ENCODE measurements at regions not wholly inside any gene's neighbourhood (a gene's known extent, or its start where the extent isn't known, plus 50 kb on each side); places are given as distances from the start of the nearest gene placed in this dataset.

DNA sequence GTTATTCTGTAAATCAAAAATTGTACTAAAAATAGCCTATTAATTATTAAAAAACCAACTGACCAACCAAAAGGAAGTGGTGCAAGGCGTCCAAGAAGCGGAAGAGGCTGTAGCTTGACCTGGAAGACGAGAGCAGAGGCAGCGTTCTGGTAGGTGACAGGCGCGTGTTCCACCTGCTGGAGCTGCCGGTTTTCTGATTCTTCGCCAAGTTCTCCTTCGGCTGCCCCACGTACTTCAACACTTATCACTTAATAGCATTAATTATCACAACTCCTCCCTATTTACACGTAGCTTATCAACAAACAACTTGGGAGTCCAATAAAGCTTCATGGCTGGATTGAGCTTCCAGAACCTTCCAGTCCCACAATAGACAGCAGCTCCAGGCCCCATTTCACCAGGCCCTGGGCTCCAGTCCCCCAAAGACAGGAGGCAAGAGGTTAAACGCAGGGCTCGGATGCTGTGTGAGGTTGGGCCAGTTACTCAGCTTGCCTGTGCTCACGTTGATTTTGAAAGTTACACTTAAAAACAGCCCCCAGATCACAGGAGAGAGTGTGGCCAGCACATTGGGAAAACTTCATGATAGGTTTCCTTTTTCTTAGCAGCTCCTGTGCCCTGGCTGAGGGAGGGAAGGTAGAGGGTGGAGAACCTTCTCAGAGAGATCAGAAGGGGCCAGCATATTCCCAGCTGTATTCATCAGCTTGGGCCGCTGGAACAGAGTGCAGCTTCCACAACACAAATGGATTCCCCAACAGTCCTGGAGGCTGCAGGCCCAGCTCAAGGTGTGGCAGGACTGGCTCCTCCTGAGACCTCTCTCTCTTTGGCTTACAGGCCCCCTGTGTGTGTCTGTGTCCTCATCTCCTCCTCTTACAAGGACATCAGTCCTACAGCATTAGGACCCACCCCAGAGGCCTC, 54.2 kb upstream of the FGF3 start:
- TF ChIP-seq, protein P1, sequence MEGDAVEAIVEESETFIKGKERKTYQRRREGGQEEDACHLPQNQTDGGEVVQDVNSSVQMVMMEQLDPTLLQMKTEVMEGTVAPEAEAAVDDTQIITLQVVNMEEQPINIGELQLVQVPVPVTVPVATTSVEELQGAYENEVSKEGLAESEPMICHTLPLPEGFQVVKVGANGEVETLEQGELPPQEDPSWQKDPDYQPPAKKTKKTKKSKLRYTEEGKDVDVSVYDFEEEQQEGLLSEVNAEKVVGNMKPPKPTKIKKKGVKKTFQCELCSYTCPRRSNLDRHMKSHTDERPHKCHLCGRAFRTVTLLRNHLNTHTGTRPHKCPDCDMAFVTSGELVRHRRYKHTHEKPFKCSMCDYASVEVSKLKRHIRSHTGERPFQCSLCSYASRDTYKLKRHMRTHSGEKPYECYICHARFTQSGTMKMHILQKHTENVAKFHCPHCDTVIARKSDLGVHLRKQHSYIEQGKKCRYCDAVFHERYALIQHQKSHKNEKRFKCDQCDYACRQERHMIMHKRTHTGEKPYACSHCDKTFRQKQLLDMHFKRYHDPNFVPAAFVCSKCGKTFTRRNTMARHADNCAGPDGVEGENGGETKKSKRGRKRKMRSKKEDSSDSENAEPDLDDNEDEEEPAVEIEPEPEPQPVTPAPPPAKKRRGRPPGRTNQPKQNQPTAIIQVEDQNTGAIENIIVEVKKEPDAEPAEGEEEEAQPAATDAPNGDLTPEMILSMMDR (IDR thresholded peaks at IDR 0.05) = no peak
- TF ChIP-seq POLR2AphosphoS5 (IDR thresholded peaks at IDR 0.05; ENCODE audit: low read depth, low read length) = no peak
- TF ChIP-seq TCF7L2 (IDR thresholded peaks at IDR 0.05; ENCODE audit: low read depth, low read length) = no peak

Data from Panc1 (cell line).